HK-2 (cell line): ENCODE measurements at regions not wholly inside any gene's neighbourhood (a gene's known extent, or its start where the extent isn't known, plus 50 kb on each side); places are given as distances from the start of the nearest gene placed in this dataset.

Experiments
- DNase-seq: peaks from one replicate; pipeline ENCODE4 v3.0.0-alpha.2; 2018; ENCODE audit not compliant: unreplicated experiment

- DNase-seq = no peak
These were observed 343.9 kb upstream of the CBLB start for GRCh38 chr3:106212665-106213222.

DNA sequence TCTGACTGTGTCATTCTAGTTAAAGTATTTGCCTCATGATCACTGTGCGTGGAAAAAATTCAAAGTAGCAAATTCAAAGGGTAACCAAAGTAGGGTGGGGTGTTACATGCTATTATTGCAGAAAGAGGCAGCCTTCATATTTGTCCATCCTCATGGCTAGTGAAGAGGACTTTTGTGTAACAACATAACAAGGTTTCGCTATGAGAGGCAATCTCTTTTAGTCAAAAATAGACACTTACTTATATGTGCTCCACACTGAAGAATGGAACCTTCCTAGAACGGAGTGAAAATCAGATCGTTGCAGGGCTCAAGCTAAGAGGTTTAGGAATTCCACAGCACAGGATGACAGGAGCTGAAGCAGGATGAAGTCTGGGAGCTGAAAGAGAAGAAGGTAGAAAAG lies 345.1 kb upstream of the CBLB start:
- DNase-seq = no peak

DNA sequence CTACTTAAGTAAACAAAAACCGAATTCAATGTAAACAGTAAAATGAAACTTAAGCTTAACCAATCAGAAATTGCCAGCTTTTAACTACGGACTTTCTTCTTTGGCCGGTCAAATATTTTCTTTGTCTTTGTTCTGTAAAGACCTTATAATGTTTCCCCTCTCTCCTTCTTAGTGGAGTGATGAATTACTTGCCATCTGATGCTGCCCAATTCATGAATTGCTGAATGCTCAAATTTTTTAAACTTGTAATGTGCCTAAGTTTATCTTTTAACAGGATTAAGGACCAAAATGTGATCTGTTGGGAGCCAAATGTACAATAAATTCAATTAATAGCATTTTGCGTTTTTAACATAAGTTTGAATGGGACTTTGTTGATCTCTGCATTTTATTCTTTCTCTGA lies 345.8 kb upstream of the CBLB start:
- no peak for DNase-seq

DNA sequence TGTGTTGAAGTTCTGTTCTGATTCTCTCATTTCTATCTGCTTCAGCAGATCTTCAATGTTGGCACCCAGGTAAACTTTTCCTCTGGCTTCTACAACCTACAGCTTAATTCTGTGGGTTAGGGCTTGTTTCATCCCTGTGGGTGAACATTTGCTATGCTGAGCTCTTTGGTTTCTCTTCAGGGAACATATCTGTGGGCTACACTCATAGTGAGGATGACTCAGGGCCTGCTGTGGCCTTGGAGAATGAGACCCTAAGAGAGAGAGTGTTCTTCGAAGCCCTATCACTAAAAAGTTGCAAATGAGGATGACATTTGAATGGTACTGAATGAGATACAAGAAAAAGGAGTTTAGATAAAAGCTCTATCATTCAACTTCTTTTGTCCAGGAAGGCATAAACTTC lies 346.2 kb upstream of the CBLB start:
- DNase-seq = no peak

- DNase-seq = no peak
These were observed 348.9 kb upstream of the CBLB start for GRCh38 chr3:106217745-106218144.

DNA sequence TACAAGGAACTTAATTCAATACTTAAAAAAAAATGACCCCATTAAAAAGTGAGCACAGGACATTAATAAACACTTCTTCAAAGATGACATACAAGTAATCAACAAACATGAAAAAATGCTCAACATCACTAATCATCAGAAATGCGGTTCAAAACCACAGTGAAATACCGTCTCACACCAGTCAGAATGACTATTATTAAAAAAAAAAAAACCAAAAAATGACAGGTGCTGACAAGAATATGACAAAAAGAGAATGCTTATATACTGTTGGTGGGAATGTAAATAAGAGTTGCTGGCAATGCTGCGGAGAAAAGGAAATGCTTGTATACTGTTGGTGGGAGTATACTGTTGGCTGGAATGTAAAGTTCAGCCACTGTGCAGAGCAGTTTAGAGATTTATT lies 358.3 kb upstream of the CBLB start:
- DNase-seq = no peak

GRCh38 chr3:106228271-106228670 lies 359.5 kb upstream of the CBLB start:
- DNase-seq = no peak

- no peak for DNase-seq
These were observed 360.9 kb upstream of the CBLB start for GRCh38 chr3:106229495-106230278.

- DNase-seq = no peak
These were observed 362.3 kb upstream of the CBLB start for GRCh38 chr3:106231086-106231485.

- no peak for DNase-seq
These were observed 364.1 kb upstream of the CBLB start for GRCh38 chr3:106232956-106233355.

GRCh38 chr3:106239195-106239697 lies 370.4 kb upstream of the CBLB start:
- DNase-seq = no peak

DNA sequence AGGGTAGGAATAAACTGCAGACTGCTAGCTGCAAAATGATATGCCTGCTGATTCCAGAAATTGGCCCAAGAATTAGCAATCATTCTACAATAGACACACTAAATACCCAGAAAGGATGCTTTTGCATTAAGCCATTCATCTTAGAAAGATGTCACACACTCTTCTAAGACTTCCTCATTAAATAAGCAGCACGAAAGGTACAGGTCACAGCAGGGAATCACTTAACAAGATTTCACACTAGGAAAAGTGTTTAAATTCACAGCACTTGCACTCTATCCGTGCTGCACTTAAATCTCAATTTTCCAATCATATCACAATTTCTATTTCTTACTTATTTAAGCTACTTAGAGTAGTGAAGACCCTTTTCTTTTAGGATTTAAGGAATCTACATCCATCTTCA lies 372.8 kb upstream of the CBLB start:
- DNase-seq = no peak

DNA sequence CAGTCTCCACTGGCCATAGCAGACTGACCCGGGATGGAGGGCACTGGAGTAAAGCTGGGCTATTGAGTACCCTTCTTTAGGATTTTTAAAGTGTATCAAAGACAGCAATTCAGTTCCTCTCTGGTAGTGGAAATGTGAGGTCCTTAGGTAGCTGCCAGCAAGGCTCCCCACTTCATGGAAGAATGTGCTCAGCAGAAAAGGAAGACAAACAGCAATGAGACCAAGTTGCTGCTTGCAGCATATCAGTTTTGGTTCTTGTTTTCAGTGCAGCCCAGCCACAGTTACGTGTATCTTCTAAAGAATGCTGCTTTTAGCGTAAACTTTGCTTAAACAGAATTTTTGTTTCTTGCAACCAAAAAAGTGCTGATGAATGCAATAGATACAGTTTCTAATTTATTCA lies 374.0 kb upstream of the CBLB start:
- no peak for DNase-seq

DNA sequence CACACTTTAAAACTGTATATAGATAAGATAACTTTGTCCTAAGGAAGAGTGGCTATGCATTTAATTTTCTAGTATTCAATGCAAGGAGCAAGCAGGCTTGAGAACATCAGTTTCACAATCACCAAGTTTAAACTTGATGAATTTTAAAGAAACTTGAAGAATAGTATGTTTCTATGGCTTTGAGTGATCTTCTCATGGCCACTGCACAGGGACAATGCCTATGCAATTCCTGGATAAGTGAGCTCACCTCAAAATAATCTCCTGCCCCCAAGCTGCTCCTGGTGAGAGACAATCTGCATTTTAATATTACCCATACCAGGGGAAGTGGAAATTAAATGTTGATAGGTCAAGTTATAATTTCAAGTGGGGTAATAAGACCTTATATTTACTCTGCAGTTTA lies 376.6 kb upstream of the CBLB start:
- DNase-seq = no peak

- DNase-seq = peak; percentile 2
These were observed 379.3 kb upstream of the CBLB start for GRCh38 chr3:106247902-106248684.

- no peak for DNase-seq
These were observed 380.3 kb upstream of the CBLB start for GRCh38 chr3:106249159-106249558.

DNA sequence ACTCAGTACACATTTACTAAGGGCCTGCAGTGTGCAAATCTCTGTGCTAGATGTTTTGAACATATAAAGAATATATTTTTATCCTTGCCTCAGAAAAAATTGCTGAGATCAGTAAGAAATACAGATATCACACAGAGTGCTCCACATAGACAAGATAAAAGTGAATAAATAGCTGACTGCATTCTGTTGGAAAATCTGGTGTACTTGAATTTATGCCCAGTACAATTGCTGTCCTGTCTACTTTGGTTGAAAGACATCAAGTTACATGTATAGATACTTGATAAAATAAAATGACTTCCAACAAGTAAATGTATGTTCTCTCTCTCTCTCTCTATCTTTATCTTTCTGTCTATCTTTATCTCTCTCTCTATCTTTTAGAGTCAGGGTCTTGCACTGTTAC lies 381.2 kb upstream of the CBLB start:
- no peak for DNase-seq

DNA sequence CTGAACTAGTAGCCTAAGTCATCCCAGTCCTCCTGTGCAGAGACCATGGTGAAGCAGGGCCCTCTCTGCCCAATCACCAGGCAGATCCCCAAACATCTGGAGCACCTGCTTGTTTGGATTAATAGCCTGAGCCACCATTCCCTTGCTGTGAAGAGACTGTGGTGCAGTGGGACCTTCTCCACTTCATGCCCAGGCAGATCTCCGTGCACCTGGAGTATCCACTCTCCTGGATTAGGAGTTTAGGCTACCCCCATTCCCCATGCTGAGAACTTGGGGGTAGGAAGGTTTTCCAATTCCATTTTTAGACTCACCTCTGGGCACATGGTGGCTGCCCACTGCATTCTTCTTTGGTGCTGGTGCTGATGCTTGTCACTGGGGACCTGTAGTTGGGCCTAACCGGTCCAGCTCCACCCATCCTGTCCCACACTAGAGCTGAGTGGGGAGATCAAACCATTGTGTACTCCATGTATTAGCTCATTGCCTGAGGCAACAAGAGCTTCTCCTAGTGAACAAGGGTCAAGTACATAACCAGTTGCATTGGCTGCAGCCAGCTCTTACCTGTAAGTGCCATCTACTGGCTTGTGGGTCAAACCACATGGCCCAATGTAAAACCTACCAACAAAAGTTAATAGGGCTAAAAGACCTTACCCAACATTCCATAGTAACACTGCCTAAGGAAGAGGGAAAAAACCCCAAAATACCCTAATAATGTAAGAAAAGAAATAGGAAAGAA lies 382.5 kb upstream of the CBLB start:
- DNase-seq = no peak

- no peak for DNase-seq
These were observed 387.0 kb upstream of the CBLB start for GRCh38 chr3:106255870-106256248.

DNA sequence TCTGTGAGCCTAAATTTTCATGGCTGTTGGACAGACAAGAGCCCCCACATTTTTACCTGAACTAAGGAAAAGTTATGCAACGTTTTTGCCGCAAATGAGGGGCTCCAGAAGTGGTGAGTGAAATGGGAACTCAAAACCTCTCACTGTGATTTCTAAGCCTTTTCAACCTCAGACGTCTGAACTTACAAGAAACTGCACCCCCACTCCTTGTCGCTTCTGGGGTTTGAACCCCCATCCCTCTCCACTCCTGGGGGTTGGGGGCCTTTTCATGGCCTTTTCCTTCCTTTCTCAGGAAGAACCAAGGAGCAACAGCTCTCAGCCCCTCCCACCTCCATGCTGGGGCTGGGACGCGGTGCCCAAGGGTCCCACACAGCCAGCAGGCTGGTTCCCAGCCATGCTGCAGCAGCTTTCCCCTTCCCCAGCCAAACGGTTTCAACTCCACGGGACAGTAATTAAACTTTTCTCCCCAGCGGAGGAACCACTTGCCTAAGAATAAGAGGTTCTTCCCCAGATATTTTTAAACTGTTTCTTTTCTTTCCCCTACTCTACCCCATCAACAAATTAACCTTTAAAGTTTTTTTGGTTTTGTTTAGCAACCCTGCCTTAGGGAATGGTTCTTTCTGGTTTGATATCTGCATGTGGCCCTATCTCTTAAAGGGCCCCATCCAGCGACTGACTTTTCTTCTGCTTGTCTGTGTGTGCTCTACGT lies 387.6 kb upstream of the CBLB start:
- DNase-seq = no peak

DNA sequence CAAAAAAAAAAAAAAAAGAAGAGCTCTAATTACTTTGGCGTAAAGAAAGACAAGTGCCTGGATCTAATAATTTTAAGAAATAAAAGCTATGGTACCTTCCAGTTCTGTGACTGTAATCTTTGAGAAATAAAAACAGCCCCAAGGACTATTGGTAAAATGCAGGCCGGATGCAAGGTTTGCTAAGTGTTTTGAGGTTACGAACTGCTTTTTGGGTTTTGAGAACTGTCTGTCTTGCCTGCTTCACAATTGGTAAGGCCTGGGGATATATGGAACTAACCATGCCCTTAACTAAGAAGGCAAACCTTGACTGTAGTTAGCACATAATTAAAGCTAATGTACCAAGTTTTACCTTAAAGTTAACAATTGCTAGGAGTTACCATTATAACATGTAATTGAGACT lies 388.4 kb upstream of the CBLB start:
- DNase-seq = no peak

GRCh38 chr3:106261396-106261795 lies 392.6 kb upstream of the CBLB start:
- DNase-seq = no peak
